ENCODE measurements at regions not wholly inside any gene's neighbourhood (a gene's known extent, or its start where the extent isn't known, plus 50 kb on each side); places are given as distances from the start of the nearest gene placed in this dataset.

- H3K9me3 ChIP-seq: no peaks in the 10 kb centered on the region
- no peak for ATAC-seq
- no peaks in the 10 kb centered on the region for H3K36me3 ChIP-seq
- H3K4me3 ChIP-seq: no peak overlapping the region
- no peak overlapping the region for H3K27ac ChIP-seq
- no peaks in the 10 kb centered on the region for H3K4me1 ChIP-seq
- WGBS, 2 donors (ENCODE audit: low coverage in 1 of 2): 50% methylated on average over 1 of the region's 2 CpGs; no CpG with 5 or more reads in 1 of the 2 donors
- no peaks in the 10 kb centered on the region for H3K27me3 ChIP-seq
- TF ChIP-seq POLR2AphosphoS5 (IDR thresholded peaks at IDR 0.05) (no peak), POLR2A (IDR thresholded peaks at IDR 0.05) (no peak), EP300 (IDR thresholded peaks at IDR 0.05) (no peak), CTCF (IDR thresholded peaks at IDR 0.05) (no peak)
Observed at GRCh38 chr10:25692761-25693160, 241.3 kb upstream of the MYO3A start.

GRCh38 chr10:25694206-25694933 lies 239.7 kb upstream of the MYO3A start:
- ATAC-seq: no peak
- Histone ChIP-seq H3K27me3 (no peaks in the 10 kb centered on the region), H3K36me3 (no peaks in the 10 kb centered on the region), H3K9me3 (no peaks in the 10 kb centered on the region), H3K4me1 (no peaks in the 10 kb centered on the region), H3K27ac (no peak overlapping the region), H3K4me3 (no peak overlapping the region)
- WGBS, 2 donors (ENCODE audit: low coverage in 1 of 2): 93 to 94% methylated on average over 11 to 15 of the region's 15 CpGs
- no peak for TF ChIP-seq EP300 (IDR thresholded peaks at IDR 0.05)
- no peak for TF ChIP-seq POLR2A (IDR thresholded peaks at IDR 0.05)
- no peak for TF ChIP-seq POLR2AphosphoS5 (IDR thresholded peaks at IDR 0.05)
- no peak for TF ChIP-seq CTCF (IDR thresholded peaks at IDR 0.05)

- Histone ChIP-seq H3K4me3 (no peak overlapping the region), H3K9me3 (no peaks in the 10 kb centered on the region), H3K36me3 (no peaks in the 10 kb centered on the region), H3K27me3 (peaks cover 4% of the 10 kb centered on the region), H3K4me1 (no peaks in the 10 kb centered on the region), H3K27ac (no peak overlapping the region)
- no peak for ATAC-seq
- no peak for TF ChIP-seq EP300 (IDR thresholded peaks at IDR 0.05)
- no peak for TF ChIP-seq POLR2AphosphoS5 (IDR thresholded peaks at IDR 0.05)
- TF ChIP-seq POLR2A (IDR thresholded peaks at IDR 0.05): no peak
- TF ChIP-seq CTCF (IDR thresholded peaks at IDR 0.05): no peak
- 55 to 80% methylated on average over 1 to 3 of the region's 3 CpGs for WGBS, 2 donors (ENCODE audit: low coverage in 1 of 2)
Observed at GRCh38 chr10:25694971-25695370, 239.1 kb upstream of the MYO3A start.

GRCh38 chr10:25695586-25695985 lies 238.4 kb upstream of the MYO3A start:
- 71 to 84% methylated on average over 3 of the region's 3 CpGs for WGBS, 2 donors (ENCODE audit: low coverage in 1 of 2)
- Histone ChIP-seq H3K36me3 (no peaks in the 10 kb centered on the region), H3K27me3 (peaks cover 4% of the 10 kb centered on the region), H3K9me3 (no peaks in the 10 kb centered on the region), H3K27ac (no peak overlapping the region), H3K4me1 (no peaks in the 10 kb centered on the region), H3K4me3 (no peak overlapping the region)
- TF ChIP-seq CTCF (IDR thresholded peaks at IDR 0.05) (no peak), POLR2AphosphoS5 (IDR thresholded peaks at IDR 0.05) (no peak), POLR2A (IDR thresholded peaks at IDR 0.05) (no peak), EP300 (IDR thresholded peaks at IDR 0.05) (no peak)
- no peak for ATAC-seq

- no peak overlapping the region for H3K27ac ChIP-seq
- no peaks in the 10 kb centered on the region for H3K9me3 ChIP-seq
- peaks cover 4% of the 10 kb centered on the region for H3K27me3 ChIP-seq
- no peak for TF ChIP-seq EP300 (IDR thresholded peaks at IDR 0.05)
- no peak for TF ChIP-seq CTCF (IDR thresholded peaks at IDR 0.05)
- no peak for TF ChIP-seq POLR2AphosphoS5 (IDR thresholded peaks at IDR 0.05)
- no peak for TF ChIP-seq POLR2A (IDR thresholded peaks at IDR 0.05)
- no peak overlapping the region for H3K4me3 ChIP-seq
- WGBS, 2 donors (ENCODE audit: low coverage in 1 of 2): 94 to 96% methylated on average over 5 to 6 of the region's 6 CpGs
- no peaks in the 10 kb centered on the region for H3K36me3 ChIP-seq
- H3K4me1 ChIP-seq: peaks cover 0 to 3% (median 0%) of the 10 kb centered on the region in 3 donors
- no peak for ATAC-seq
Observed at GRCh38 chr10:25696013-25696708, 237.9 kb upstream of the MYO3A start.
